H1 (cell line): ENCODE measurements at regions not wholly inside any gene's neighbourhood (a gene's known extent, or its start where the extent isn't known, plus 50 kb on each side); places are given as distances from the start of the nearest gene placed in this dataset.

ENCODE experiments used
- KDM4A ChIP-seq: IDR thresholded peaks from one replicate; pipeline ENCODE4 v1.7.1; 2012; ENCODE audit warnings: low read depth, mild to moderate bottlenecking, moderate library complexity, low read length, inconsistent platforms; ENCODE audit not compliant: severe bottlenecking
- PHF8 ChIP-seq: fragments of 200-600 bp; sonication (generic); conservative IDR thresholded peaks from 2 replicates; pipeline ENCODE4 v1.7.1; 2012; ENCODE audit warnings: low read depth, mild to moderate bottlenecking, inconsistent platforms, low read length, moderate library complexity
- RFX5 ChIP-seq: IDR thresholded peaks from 2 replicates; pipeline ENCODE4 v1.6.1; 2011; ENCODE audit warnings: low read depth, low read length, improper control_type of control experiment, borderline replicate concordance
- RNF2 ChIP-seq: fragments of 200-900, 300-1000 bp; sonication (generic); IDR thresholded peaks from 2 replicates; pipeline ENCODE4 v1.7.1; 2016; ENCODE audit warnings: borderline replicate concordance, low read depth, mild to moderate bottlenecking, antibody characterized with exemption, low read length; ENCODE audit not compliant: poor library complexity, severe bottlenecking; ENCODE audit errors: missing control alignments
- SIRT6 ChIP-seq: IDR thresholded peaks from one replicate; pipeline ENCODE4 v1.7.1; 2012; ENCODE audit warnings: low read length, inconsistent platforms

GRCh38 chr14:98782062-98782461, 489.9 kb downstream of the BCL11B start (continued):
- TF ChIP-seq RNF2 = no peak
- TF ChIP-seq KDM4A = no peak
- no peak for TF ChIP-seq RFX5
- no peak for TF ChIP-seq PHF8
- no peak for TF ChIP-seq SIRT6
